HEK293T (cell line): ENCODE measurements at regions not wholly inside any gene's neighbourhood (a gene's known extent, or its start where the extent isn't known, plus 50 kb on each side); places are given as distances from the start of the nearest gene placed in this dataset.

Source experiments
- ARNT ChIP-seq: fragments of 450-650 bp; IDR thresholded peaks from 2 replicates; pipeline ENCODE4 v1.6.1; 2017; ENCODE audit warnings: mild to moderate bottlenecking
- BHLHE40 ChIP-seq: fragments of 450-650 bp; IDR thresholded peaks from 2 replicates; pipeline ENCODE4 v1.6.1; 2016; ENCODE audit warnings: mild to moderate bottlenecking, moderate library complexity, borderline replicate concordance
- ELF4 ChIP-seq: fragments of 450-650 bp; IDR thresholded peaks from 2 replicates; pipeline ENCODE4 v1.6.1; 2017; ENCODE audit warnings: antibody characterized with exemption
- FOXA1 ChIP-seq: fragments of 450-650 bp; IDR thresholded peaks from 2 replicates; pipeline ENCODE4 v1.6.1; 2016; ENCODE audit warnings: mild to moderate bottlenecking
- FOXK2 ChIP-seq: fragments of 450-650 bp; IDR thresholded peaks from 2 replicates; pipeline ENCODE4 v1.6.1; 2016; ENCODE audit warnings: mild to moderate bottlenecking
- FOXM1 ChIP-seq: fragments of 450-650 bp; IDR thresholded peaks from 2 replicates; pipeline ENCODE4 v1.6.1; 2017; ENCODE audit warnings: mild to moderate bottlenecking, borderline replicate concordance
- SP1 ChIP-seq: fragments of 450-650 bp; IDR thresholded peaks from 2 replicates; pipeline ENCODE4 v1.6.1; 2017
- SUZ12 ChIP-seq: fragments of 450-650 bp; IDR thresholded peaks from 2 replicates; pipeline ENCODE4 v1.6.1; 2016; ENCODE audit warnings: mild to moderate bottlenecking
- TARDBP ChIP-seq: fragments of 450-650 bp; IDR thresholded peaks from 2 replicates; pipeline ENCODE4 v1.6.1; 2016
- TF ChIP-seq, protein P1 (sequence below): fragments of 450-650 bp; IDR thresholded peaks from 2 replicates; pipeline ENCODE4 v1.6.1; 2016

DNA sequence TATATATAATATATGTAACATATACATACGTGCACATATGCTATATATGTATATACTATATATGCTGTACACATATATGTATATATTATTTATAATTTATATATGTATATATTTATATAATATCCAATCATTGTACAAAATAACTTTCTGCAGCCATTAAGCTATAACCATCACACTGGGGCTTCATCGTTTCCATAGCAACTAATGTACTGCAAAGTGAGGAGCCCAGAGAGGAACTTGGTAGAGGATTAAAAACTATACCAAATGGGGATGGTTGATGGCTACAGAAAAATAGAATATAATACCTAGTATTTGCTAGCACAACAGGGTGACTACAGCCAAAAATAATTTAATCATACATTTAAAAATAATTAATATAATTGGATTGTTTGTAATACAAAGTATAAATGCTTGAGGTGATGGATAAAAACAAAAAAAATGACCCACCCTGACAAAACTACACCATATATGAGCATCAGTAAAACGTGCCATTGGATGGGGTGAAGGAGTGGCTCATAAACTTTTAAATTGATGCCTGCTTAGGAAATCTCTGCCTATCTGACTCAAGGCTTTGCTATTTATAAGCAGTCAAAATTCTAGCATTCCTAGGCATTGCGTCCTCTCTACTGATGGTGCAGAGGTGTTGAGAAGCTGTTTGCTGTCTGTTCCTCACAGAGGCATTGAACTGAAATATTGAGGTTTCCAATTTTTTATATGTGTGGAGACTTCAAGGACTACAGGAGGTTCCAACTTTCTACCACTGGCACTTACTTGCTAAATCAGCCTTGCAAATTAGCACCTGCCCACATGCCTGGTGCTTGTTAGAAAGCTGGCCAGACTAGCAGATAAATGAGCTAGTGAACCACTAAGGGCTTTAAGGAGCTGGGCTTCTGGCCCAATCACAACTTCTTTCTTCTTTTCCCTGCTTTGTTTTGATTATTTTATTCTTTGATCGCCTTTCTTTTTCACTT lies 190.1 kb downstream of the SCP2D1 start:
- TF ChIP-seq, protein P1, sequence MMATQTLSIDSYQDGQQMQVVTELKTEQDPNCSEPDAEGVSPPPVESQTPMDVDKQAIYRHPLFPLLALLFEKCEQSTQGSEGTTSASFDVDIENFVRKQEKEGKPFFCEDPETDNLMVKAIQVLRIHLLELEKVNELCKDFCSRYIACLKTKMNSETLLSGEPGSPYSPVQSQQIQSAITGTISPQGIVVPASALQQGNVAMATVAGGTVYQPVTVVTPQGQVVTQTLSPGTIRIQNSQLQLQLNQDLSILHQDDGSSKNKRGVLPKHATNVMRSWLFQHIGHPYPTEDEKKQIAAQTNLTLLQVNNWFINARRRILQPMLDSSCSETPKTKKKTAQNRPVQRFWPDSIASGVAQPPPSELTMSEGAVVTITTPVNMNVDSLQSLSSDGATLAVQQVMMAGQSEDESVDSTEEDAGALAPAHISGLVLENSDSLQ = no peak
- TF ChIP-seq BHLHE40 (no peak), TARDBP (no peak), FOXM1 (no peak), SUZ12 (no peak), SP1 (no peak), ARNT (no peak), ELF4 (no peak), FOXA1 (no peak), FOXK2 (no peak)
